GM12872 (cell line): ENCODE measurements at regions not wholly inside any gene's neighbourhood (a gene's known extent, or its start where the extent isn't known, plus 50 kb on each side); places are given as distances from the start of the nearest gene placed in this dataset.

Source experiments
- CTCF ChIP-seq: IDR thresholded peaks from 3 replicates; pipeline ENCODE4 v1.5.1; 2011; ENCODE audit warnings: low read depth, mild to moderate bottlenecking, low read length, moderate library complexity; ENCODE audit not compliant: insufficient read depth

DNA sequence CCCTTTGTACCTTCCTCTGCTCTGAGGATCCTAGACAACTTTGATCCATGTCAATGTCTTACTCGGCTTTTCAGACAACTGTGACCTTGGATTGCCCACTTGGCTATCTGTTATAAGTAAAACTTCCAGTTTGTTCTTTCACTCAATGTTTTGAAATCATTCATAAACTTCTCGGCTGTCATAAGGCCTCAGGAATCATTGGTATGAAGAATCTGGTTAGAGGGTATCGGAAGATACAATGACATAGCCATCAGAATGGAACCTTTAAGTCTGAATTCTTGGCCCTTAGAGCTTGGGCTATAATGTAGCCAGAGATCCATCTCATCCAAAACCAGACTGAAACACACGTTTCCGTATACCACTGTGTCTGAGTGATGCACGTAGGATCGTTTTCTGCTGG is 59.0 kb upstream of the WDR1 start:
- no peak for TF ChIP-seq CTCF

DNA sequence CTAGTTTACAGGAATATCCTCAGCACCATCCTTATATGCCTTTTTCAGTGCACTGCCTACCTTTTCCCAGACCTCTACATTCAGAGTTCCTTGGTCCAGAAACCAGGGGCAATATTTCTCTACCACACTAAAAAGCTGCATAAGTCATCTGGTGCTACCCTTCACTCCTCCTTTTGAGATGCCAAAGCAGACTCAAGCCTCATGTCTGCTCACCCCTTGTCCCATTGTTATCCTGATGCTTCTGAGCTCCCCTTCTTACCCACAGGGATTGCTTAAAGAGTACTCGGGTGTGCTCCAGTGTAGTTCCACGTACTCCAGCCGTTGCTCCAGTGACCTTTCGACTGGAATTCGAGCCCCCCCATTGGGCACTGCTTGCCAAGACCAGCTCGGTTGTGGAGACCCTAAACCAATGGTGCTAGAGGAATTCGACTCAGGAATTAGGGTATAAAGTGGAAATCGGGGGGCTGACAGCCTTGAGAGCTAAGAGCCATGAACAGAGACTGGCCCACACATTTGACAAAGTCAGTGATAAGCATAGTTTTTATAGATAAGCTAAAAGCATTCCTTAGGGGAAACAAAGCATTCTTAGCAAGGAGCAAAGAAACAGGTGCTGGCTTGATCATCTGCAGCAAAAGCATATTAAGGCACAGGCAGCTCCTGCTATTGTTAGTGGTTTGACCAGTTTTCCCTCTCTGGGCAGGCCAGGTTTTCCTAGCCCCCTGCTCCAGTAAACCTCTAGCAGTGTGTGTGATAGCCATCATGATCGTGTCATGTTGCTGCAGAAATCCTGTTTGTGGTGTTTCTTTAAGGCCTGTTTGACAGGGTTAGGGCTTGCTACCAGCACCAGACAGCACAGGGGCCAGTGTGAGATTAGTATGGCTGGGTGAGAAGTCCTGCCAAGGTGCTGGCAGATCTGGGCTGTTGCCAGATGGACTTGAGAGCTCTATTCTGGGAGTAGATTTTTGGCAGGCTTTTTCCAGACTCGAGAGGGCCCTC is 57.5 kb upstream of the WDR1 start:
- TF ChIP-seq CTCF = no peak

GRCh38 chr4:10173037-10173753 is 56.6 kb upstream of the WDR1 start:
- TF ChIP-seq CTCF = no peak

DNA sequence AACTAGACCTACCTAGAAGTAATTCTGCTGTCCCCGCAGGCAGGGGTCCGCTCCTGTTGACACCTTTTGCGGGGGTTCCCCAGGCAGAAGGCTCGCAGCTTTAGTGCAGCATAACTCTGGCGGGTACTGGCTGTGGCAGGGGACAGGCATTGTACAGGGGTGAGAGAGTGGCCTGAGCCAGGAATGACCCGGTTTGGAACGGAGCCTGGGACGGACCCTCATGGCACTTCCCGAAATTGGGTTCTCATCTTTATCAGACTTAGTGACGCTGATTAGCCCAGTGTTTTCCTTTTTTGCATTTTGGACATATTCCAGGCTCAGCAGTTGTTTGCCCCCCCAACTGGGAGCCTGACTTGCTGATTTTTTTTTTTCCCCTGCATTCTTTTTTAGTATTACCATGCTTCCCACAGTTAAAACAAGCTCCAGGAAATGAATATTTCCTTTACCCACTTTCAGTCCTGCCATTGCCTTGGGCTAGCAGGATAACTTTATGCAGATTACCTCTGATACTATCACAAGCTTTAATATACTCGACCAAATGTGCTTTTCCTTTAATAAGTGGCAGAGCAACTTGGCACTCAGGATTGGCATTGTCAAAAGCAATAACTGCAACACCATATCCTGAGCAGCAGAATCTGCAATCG is 55.8 kb upstream of the WDR1 start:
- no peak for TF ChIP-seq CTCF

DNA sequence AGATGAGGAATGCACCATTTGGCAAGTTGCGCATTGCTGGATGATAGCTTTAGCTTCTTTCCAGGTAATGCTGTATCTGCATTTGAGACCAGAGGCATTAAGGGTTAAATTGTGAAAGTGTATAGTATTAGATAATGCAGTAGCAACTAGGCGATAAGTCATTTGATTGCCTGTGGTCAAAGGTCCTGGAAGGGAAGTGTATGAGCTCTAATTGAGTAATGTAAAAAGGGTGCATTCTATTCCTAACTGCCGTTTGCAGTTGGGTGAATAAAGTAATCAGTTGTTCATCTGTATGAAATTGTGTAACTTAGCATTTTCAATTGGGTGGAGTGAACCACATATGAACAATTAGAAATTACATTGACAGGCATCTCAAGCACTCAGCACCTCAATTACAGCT is 54.5 kb upstream of the WDR1 start:
- TF ChIP-seq CTCF = no peak

GRCh38 chr4:10169839-10170387 is 53.3 kb upstream of the WDR1 start:
- no peak for TF ChIP-seq CTCF

DNA sequence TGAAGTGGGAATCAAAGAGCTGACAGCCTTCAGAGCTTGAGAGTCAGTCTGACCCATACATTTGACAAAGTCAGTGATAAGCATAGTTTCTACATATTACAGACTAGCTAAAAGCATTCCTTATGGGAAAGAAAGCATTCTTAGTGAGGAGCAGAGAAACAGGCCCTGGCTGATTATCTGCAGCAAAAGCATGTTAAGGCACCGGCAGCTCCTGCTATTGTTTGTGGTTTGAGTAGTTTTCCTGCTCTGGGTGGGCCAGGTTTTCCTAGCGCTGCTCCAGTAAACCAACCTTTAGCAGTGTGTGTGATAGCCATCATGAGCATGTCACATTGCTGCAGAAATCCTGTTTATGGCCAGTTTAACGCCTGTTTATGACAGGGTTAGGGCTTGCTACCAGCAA is 51.6 kb upstream of the WDR1 start:
- no peak for TF ChIP-seq CTCF
